OCI-LY7 (cell line): ENCODE measurements at regions not wholly inside any gene's neighbourhood (a gene's known extent, or its start where the extent isn't known, plus 50 kb on each side); places are given as distances from the start of the nearest gene placed in this dataset.

Experiments used
- BruUV-seq: library from RNA; stranded (reverse); fragments of 400-500 nt; replicated peaks from 2 replicates; lab custom pipeline; 2021; lab: Mats Ljungman, UMichigan
- CTCF ChIA-PET: fragments of 300-600 bp; sonication (Branson Sonifier 250); formaldehyde crosslinking; loops from one replicate; lab custom pipeline; 2022; ENCODE audit warnings: antibody characterized with exemption; ENCODE audit not compliant: unreplicated experiment; lab: Charles Lee
- POLR2A ChIA-PET: fragments of 300-600 bp; sonication (Branson Sonifier 250); formaldehyde crosslinking; loops from one replicate; lab custom pipeline; 2022; ENCODE audit warnings: antibody characterized with exemption; lab: Charles Lee
- DNase-seq: peaks from one replicate; pipeline ENCODE4 v3.0.0-alpha.2; 2015; ENCODE audit warnings: low spot score
- H2AFZ ChIP-seq: fragments of 200-600 bp; sonication (generic), shearing (Covaris generic); 2 replicates; pipeline ENCODE4 v1.6.1; 2014; ENCODE audit warnings: mild to moderate bottlenecking, antibody characterized with exemption, low read length, moderate library complexity
- H3K27ac ChIP-seq: fragments of 200-600 bp; sonication (generic); 2 replicates; pipeline ENCODE4 v1.5.1; 2014; ENCODE audit warnings: mixed run types, low read depth, mild to moderate bottlenecking, moderate library complexity, low read length, inconsistent platforms; ENCODE audit not compliant: poor library complexity, severe bottlenecking
- H3K36me3 ChIP-seq: fragments of 200-600 bp; sonication (generic); 2 replicates; pipeline ENCODE4 v1.6.1; 2014; ENCODE audit warnings: mild to moderate bottlenecking, antibody characterized with exemption, low read length, moderate library complexity, mixed read lengths; ENCODE audit not compliant: insufficient read depth
- H3K4me1 ChIP-seq: fragments of 200-600 bp; sonication (generic); 2 replicates; pipeline ENCODE4 v1.5.1; 2014; ENCODE audit warnings: mild to moderate bottlenecking, low read length; ENCODE audit not compliant: insufficient read depth, poor library complexity, severe bottlenecking
- H3K4me2 ChIP-seq: fragments of 200-600 bp; sonication (generic); 2 replicates; pipeline ENCODE4 v1.6.1; 2014; ENCODE audit warnings: mild to moderate bottlenecking, low read length
- H3K4me3 ChIP-seq: fragments of 200-600 bp; sonication (generic); 2 replicates; pipeline ENCODE4 v1.5.1; 2014; ENCODE audit warnings: mild to moderate bottlenecking, low read depth, low read length; ENCODE audit not compliant: poor library complexity, severe bottlenecking
- H3K79me2 ChIP-seq: fragments of 200-600 bp; sonication (generic); 2 replicates; pipeline ENCODE4 v1.6.1; 2016; ENCODE audit warnings: low read depth, mild to moderate bottlenecking, low read length, moderate library complexity, mixed read lengths; ENCODE audit not compliant: insufficient read depth
- H3K9me2 ChIP-seq: fragments of 200-600 bp; sonication (generic); 2 replicates; pipeline ENCODE4 v1.6.1; 2016; ENCODE audit warnings: mild to moderate bottlenecking, low read length, mixed read lengths; ENCODE audit not compliant: insufficient read depth
- H3K9me3 ChIP-seq: fragments of 200-600 bp; sonication (generic); 2 replicates; pipeline ENCODE4 v1.6.1; 2014; ENCODE audit warnings: mild to moderate bottlenecking, mixed run types, low read length, mixed read lengths
- H4K20me1 ChIP-seq: fragments of 200-600 bp; sonication (generic); 2 replicates; pipeline ENCODE4 v1.6.1; 2014; ENCODE audit warnings: mild to moderate bottlenecking, antibody characterized with exemption, low read length, moderate library complexity, mixed read lengths; ENCODE audit not compliant: insufficient read depth
- EZH2phosphoT487 ChIP-seq: fragments of 200-600 bp; sonication (generic); IDR thresholded peaks from 2 replicates; pipeline ENCODE4 v1.6.1; 2018; ENCODE audit warnings: low read depth, borderline replicate concordance, mild to moderate bottlenecking, mixed run types, antibody characterized with exemption, low read length, moderate library complexity, mixed read lengths
- intact Hi-C: fragments of 100-400 bp; cut with micrococcal nuclease; formaldehyde crosslinking; loops from one replicate; pipeline ENCODE4 v1.10.0; 2022; ENCODE audit not compliant: unreplicated experiment
- TF ChIP-seq, protein P1 (sequence below): fragments of 200-600 bp; sonication (generic); conservative IDR thresholded peaks from 2 replicates; pipeline ENCODE4 v1.5.1; 2014; ENCODE audit warnings: mild to moderate bottlenecking, antibody characterized with exemption, low read length, moderate library complexity, mixed read lengths

DNA sequence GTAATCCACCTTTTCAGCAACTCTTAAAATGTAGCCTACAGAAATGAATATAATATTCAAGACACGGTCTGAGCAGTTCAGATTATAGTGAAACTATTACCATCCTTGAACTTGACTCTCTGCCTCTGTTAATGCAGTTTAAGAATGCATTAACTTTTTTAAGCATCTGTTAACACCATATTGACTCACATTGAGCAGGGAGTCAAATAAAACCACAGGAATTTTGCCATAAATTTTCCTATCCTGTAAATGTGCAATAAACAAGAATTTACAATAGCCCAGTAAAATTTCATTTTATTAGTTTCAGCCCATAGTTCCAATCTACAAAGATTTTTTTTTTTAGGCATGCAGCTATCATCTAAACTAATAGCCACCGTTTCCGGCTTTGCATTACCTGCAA lies 239.2 kb upstream of the DEFB112 start:
- Histone ChIP-seq H3K9me3 (no peaks in the 10 kb centered on the region), H4K20me1 (no peaks in the 10 kb centered on the region), H3K4me1 (no peaks in the 10 kb centered on the region), H3K36me3 (no peaks in the 10 kb centered on the region), H2AFZ (no peak overlapping the region), H3K27ac (no peak overlapping the region), H3K4me3 (no peak overlapping the region), H3K79me2 (no peaks in the 10 kb centered on the region), H3K4me2 (no peak overlapping the region), H3K9me2 (no peaks in the 10 kb centered on the region)
- CTCF ChIA-PET, result no interaction called here
- no peak for DNase-seq
- TF ChIP-seq, protein P1, sequence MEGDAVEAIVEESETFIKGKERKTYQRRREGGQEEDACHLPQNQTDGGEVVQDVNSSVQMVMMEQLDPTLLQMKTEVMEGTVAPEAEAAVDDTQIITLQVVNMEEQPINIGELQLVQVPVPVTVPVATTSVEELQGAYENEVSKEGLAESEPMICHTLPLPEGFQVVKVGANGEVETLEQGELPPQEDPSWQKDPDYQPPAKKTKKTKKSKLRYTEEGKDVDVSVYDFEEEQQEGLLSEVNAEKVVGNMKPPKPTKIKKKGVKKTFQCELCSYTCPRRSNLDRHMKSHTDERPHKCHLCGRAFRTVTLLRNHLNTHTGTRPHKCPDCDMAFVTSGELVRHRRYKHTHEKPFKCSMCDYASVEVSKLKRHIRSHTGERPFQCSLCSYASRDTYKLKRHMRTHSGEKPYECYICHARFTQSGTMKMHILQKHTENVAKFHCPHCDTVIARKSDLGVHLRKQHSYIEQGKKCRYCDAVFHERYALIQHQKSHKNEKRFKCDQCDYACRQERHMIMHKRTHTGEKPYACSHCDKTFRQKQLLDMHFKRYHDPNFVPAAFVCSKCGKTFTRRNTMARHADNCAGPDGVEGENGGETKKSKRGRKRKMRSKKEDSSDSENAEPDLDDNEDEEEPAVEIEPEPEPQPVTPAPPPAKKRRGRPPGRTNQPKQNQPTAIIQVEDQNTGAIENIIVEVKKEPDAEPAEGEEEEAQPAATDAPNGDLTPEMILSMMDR, result no peak
- no peak for TF ChIP-seq EZH2phosphoT487
- intact Hi-C loops, result no loop called here
- BruUV-seq, result no TSS peak
- POLR2A ChIA-PET, result no interaction called here

DNA sequence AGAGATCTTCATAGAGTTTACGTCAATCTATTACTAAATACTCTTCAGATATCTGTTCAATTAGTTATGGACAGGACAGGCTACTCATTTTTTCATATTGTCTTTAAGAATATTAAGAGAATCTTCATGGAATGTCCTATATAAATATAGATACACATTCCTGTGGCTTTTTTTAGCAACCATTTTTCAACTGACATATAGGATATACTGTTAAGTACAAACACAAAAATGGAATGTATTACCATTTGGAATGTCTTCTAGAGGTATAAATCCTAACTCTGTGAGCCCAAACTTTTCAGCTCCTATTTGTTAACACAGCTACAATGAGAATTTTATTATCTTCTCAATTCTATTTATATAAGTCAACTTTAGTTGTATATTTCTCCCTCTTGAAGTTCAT lies 239.6 kb upstream of the DEFB112 start:
- H3K9me3 ChIP-seq, result no peaks in the 10 kb centered on the region
- H3K36me3 ChIP-seq, result no peaks in the 10 kb centered on the region
- H3K79me2 ChIP-seq, result no peaks in the 10 kb centered on the region
- no peaks in the 10 kb centered on the region for H3K9me2 ChIP-seq
- CTCF ChIA-PET, result no interaction called here
- H3K4me3 ChIP-seq, result no peak overlapping the region
- no peak overlapping the region for H3K27ac ChIP-seq
- H3K4me1 ChIP-seq, result no peaks in the 10 kb centered on the region
- DNase-seq, result no peak
- intact Hi-C loops, result no loop called here
- H3K4me2 ChIP-seq, result no peak overlapping the region
- H4K20me1 ChIP-seq, result no peaks in the 10 kb centered on the region
- no TSS peak for BruUV-seq
- no peak overlapping the region for H2AFZ ChIP-seq
- TF ChIP-seq, protein P1, result no peak
- TF ChIP-seq EZH2phosphoT487, result no peak
- POLR2A ChIA-PET, result interaction anchor here (0.7 kb wide), 2 partner anchors 37 to 432 kb away, joined by 3 to 4 read pairs; no protein-coding TSS in a partner anchor

DNA sequence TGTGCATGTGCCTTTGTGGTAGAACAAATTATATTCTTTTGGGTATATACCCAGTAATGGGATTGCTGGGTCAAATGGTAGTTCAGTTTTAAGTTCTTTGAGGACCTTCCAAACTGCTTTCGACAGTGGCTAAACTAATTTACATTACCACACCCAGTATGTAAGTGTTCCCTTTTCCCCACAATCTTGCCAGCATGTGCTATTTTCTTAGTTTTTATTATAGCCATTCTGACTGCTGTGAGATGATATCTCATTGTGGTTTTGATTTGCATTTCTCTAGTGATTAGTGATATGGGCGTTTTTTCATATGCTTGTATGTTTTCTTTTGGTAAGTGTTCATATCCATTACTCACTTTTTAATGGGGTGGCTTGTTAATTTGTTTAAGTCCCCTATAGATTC lies 251.6 kb upstream of the DEFB112 start:
- Histone ChIP-seq H3K9me2 (no peaks in the 10 kb centered on the region), H3K4me2 (no peak overlapping the region), H3K36me3 (no peaks in the 10 kb centered on the region), H3K9me3 (no peaks in the 10 kb centered on the region), H3K79me2 (no peaks in the 10 kb centered on the region), H2AFZ (no peak overlapping the region), H3K27ac (no peak overlapping the region), H3K4me3 (no peak overlapping the region), H3K4me1 (no peaks in the 10 kb centered on the region), H4K20me1 (no peaks in the 10 kb centered on the region)
- intact Hi-C loops, result no loop called here
- CTCF ChIA-PET, result no interaction called here
- TF ChIP-seq, protein P1, result no peak
- no peak for TF ChIP-seq EZH2phosphoT487
- no TSS peak for BruUV-seq
- no peak for DNase-seq
- POLR2A ChIA-PET, result no interaction called here
